ENCODE measurements at regions not wholly inside any gene's neighbourhood (a gene's known extent, or its start where the extent isn't known, plus 50 kb on each side); places are given as distances from the start of the nearest gene placed in this dataset.
"Not testable (repeated sequence)": the region's sequence is repeated elsewhere in the genome, so short reads cannot be mapped to it uniquely, and the experiment has no call there.

- not testable (repeated sequence) for TF ChIP-seq TAF1 (IDR thresholded peaks at IDR 0.05; ENCODE audit: low read depth, low read length); POLR2AphosphoS5 (IDR thresholded peaks at IDR 0.05; ENCODE audit: low read depth, low read length); POLR2A (IDR thresholded peaks at IDR 0.05; ENCODE audit: low read depth, low read length); SPI1 (IDR thresholded peaks at IDR 0.05; ENCODE audit: low read depth, low read length); PAX5 (IDR thresholded peaks at IDR 0.05; ENCODE audit: insufficient read depth, low read length, severe bottlenecking)
Observed at GRCh38 chr11:89585046-89585445, 93.9 kb upstream of the NOX4 start.
